ENCODE measurements at regions not wholly inside any gene's neighbourhood (a gene's known extent, or its start where the extent isn't known, plus 50 kb on each side); places are given as distances from the start of the nearest gene placed in this dataset.

DNA sequence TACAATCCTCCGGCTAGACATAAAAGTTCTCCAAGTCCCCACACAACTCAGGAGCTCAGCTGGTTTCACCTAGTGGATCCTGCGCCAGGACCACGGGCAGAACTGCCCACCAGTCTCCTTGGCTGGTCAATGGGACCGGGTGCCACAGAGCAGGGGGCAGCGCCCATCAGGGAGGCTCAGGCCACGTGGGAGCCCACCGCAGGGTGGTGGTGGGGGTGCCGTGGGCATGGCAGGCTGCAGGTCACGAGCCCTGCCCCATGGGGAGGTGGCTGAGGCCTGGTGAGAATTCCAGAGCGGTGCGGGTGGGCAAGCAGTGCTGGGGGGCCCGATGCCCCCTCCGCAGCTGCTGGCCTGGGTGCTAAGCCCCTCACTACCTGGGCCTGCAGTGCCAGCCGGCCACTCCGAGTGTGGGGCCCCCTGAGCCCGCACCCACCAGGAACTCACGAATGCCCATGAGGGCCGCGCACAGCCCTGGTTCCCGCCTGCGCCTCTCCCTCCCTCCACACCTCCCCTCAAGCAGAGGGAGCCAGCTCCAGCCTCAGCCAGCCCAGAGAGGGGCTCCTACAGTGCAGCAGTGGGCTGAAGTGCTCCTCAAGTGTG is 1091.9 kb upstream of the TENM4 start:
- DNase-seq, result no peak

DNA sequence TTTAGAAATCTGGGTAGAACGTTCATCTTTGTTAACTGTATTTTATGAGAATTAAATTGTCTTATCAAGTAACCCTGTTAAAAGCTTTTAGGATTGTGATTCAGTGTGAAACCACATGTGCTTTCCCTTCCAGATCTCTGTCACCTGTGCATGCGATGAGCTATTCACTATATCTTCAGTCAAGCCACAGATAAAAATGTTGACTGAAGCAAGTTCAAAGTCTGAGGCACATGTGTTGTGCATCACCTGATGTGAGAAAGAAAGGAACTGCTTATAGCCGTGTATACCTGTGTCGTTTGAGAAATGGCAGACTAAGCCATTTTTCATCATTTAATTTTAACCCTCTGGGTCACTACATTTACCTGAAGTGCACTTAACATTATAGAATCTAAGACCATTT is 1088.9 kb upstream of the TENM4 start:
- no peak for DNase-seq

DNA sequence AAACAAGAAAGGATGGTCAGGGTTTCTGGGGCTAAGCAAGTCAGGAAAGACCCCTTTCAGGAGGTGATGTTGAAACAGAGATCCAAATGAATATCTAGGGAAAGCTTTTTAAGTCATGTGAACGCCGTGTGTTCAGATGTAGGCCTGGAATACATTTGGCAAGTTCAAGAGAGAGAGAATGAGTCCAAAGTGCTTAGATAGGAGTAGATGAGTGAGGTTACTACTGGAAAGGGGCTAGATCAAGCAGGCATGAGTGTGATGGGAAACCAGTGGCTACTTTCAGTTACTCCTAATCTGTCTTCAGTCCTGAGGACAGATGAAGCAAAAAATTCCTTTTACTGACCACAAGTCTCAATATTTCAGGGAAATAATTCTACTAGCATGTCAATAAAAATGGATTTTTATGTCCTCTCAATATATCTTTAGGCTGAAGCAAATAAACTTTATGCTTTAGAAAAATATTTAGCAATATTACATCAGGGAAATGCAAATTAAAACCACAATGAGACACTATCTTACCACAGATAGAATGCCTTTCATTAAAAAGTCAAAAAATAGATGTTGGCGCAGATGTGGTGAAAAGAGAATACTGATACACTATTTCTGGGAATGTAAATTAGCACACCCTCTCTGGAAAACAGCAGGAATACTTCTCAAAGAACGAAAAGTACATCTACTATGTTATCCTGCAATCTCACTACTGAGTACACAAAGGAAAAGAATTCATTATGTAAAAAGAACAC is 1085.0 kb upstream of the TENM4 start:
- no peak for DNase-seq

DNA sequence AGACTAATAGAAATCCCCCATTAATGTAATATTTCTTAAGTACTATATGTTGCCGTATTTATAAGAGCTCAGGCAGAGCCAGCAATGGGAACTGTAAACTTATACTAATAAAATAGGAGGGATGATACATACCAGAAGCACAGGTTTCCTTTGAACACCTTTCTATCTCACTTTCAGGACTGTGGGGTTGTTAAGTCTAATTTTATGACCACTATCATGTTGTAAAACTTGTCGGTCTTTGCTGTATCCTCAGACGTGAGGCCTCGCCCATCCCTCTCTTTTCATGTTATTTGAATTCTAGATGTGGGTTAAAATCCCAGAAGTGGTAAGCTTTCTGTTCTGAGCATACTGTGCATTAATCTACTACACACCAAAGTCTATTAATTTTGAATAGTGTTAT is 1083.5 kb upstream of the TENM4 start:
- no peak for DNase-seq

DNA sequence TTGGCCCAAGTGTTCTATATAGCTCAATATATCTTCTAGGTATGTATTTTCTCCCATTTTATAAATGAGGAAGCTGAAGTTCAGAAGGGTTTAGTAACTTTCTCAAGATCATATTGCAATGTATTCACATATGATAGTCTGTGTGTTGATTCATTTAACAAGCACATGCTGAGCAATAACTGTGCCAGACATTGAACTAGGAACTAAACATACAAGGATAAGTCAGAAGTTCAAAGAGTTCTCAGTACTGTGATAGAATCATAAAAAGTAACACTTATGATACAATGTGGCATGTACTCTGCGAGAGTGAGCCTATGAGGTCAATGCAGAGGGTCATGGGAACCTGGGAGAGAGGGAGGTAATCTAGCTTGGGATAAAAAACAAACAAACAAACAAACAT is 1082.2 kb upstream of the TENM4 start:
- DNase-seq, result no peak

DNA sequence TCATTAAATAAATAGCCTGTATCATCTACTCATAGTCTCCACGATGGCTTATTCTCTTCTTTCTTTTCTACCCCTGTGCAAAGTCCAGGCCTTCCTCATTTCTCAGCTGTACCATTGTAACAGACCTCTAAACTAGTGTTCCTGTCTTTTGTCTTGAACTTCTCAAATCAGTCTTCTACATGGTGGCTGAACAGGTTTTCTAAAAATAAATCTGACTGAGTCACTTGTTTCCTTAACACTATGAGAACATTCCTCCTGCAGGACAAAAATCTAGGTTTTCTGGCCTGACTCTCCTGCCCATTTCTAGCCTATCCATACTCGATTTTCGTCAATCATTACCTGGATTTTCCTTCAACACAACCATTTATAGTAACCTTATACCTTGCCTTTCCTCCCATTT is 1080.8 kb upstream of the TENM4 start:
- DNase-seq, result no peak

DNA sequence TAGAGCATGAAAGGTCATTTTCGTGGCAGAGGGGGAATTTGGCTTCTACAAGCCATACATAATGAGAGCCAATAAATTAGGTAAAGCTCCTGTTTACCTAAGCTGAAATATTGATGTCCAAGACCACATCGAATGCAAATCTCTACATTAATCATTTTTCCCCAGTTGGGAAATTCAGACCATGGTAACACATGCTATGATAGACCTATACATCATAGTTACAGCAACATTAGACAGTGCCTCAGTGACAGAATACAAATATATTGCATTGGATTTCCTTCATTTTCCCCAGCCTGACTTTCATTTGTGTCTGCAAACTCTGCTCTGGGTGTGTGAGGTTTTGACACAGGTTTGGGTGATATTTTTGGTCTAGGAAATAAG is 1079.7 kb upstream of the TENM4 start:
- DNase-seq, result no peak

DNA sequence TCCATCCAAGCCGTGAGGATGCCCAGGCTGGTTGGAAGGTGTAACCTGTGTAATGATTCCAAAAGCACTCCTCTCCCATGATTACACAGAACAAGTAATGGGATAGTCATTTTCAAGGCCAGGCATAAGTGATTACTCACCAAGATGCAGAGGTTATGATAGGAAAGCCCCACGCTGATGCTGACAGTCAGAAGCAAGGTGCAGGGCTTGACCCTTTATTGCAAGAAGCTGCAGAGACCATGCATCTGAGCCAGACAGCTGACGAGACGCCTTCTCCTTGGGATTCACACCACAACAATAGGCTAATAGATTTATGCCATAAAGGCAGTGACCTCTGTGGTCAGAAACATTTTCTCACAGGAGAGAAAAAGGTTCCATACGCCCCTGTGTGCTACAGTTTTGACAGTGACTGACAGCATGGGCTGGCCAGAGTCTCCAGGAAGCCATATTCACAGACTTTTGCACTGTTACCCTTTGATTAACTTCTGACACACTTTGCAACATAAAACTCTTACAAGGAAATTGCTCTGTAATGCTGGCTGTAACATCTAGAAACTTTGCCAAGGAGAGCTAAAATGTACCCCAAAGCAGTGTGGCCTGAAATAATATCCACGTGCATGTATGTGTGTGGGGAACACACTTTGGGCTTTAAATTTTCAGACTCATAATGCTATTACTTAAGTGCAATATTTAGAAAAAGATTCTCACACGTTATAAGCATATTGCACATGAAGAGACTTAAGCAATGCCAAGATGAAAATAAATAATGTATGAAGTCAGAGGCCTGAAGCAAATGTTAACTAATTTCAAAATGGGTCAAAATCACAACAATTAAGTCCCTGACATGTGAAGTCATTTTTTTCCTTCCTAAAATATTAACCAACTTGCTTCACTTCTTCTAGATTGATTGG is 1079.0 kb upstream of the TENM4 start:
- no peak for DNase-seq

DNA sequence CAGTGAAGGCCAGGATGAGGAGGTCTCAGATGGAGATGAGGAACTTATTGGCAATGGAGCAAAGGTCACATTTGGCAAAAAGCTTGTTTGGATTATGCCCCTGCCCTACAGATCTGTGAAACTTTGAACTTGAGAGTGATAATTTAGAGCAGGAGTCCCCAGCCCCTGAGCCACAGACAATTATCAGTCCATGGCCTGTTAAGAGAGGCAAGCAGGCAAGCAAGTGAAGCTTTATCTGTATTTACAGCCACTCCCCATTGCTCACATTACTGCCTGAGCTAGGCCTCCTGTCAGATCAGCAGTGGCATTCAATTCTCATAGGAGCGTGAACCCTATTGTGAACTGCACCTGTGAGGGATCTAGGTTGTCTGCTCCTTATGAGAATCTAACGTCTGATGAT is 1076.9 kb upstream of the TENM4 start:
- DNase-seq, result no peak

DNA sequence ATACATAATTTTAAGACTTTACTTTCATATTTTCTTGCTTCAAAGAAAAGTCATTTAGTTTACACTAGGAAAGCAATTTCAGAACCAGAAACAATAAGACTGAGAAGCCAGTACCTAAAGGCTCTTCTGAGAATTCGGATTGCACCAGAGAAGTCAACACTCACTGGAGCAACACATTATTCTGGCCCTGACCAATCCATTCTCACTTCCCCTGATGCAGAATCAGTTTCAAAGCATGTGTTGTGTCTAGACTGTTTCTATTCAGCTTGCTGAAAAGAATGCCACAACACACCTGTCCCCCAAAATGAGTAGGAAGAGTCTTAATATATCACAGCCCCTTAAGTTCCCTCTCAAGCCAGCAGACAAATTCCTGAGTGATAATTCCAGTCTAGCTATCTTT is 1074.3 kb upstream of the TENM4 start:
- DNase-seq, result no peak

DNA sequence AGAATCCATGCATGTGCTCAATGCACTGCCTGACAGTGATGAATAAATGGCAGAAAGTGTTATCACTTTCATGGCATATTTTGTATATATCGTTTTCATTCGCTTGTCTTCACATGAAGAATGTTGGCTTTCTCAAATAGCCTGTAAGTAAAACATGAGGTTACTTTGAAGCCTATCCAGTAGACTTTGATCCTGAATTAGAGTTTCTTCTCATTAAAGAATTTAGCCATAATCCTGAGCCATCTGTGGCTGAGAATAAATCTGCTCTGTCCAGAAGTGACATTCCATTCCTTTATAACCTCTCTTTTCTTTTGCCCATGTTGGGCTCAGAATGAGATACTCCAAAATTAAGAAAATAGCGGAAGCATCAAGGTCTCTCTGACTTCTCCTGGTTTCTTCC is 1071.7 kb upstream of the TENM4 start:
- no peak for DNase-seq

DNA sequence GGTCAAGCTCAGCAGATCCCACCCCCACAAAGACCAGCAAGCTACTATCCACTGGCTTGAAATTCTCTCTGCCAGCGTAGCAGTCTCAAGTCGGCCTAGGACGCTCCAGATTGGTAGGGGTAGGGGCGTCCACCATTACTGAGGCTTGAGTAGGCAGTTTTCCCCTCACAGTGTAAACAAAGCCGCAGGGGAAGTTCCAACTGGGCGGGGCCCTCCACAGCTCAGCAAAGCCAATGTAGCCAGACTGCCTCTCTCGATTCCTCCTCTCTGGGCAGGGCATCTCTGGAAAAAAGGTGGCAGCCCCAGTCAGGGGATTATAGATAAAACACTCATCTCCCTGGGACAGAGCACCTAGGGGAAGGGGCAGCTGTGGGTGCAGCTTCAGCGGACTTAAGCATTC is 1064.9 kb upstream of the TENM4 start:
- no peak for DNase-seq

DNA sequence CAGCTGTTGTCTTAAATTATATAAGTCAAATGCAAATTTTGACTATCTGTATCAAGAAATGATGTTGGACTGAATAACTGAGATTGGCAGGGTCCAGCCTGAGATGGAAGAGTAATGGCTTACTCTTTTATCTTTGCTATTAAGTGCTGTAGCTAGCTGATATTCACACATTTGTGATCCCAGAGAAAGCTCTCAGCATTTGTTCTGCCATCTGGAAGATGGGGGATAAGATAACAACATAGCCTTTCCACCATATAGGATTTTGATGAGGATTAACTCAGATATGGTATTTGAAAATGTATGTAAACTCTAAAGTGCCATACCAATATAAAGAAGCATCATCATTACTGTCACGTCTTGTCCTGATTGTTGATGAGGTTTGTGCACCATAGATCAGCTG is 1063.2 kb upstream of the TENM4 start:
- DNase-seq, result no peak

DNA sequence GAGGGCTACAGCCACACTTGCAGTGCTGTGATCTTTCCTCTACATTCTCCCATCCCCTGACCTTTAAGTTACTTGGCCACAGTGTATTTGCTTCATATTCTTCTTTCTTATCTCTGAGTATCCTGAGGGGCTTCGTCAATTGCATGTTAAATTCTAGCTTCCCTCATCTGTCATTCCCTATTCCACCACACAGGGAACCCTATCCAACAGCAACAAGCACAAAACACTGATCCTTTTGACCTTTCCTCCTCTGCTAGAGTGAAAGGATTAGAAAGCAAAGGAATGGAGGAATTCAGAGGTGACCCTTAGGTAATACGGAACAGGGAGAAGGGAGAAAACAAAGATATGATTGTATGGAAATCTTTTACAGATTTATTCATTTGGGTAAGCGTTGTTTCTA is 1061.7 kb upstream of the TENM4 start:
- no peak for DNase-seq

DNA sequence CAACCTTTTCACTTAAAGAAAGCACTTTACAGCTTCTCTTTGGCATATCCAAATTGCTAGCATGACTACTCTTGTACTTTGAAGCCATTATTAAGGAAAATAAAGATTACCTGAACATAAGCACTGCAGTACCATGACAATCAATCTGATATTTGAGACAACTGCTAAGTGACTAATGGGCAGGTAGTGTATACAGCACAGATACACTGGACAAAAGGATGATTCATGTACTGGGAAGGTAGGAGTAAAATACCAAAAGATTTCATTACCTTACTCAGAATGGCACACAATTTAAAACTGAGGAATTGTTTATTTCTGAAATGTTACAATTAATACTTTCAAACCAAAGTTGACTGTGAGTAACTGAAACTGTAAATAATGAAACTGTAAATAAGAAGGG is 1054.3 kb upstream of the TENM4 start:
- no peak for DNase-seq

DNA sequence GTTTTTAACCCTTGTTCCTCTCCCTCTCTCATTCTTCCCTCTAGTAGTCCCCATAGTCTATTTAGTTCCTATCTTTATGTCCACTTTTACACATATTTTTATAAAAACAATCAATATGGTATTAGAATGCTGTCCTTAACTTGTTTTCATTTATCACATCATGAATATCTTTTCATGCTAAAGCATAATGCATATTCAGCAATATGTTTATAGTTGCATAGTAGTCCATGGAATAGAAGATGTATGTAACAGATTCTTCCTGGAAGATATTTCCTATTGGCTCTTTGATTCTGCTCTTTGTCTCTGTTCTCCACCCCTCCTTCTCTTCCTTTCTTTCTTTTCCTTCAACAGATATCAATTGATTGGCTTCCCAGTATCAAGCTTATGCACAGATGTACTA is 1047.1 kb upstream of the TENM4 start:
- no peak for DNase-seq

DNA sequence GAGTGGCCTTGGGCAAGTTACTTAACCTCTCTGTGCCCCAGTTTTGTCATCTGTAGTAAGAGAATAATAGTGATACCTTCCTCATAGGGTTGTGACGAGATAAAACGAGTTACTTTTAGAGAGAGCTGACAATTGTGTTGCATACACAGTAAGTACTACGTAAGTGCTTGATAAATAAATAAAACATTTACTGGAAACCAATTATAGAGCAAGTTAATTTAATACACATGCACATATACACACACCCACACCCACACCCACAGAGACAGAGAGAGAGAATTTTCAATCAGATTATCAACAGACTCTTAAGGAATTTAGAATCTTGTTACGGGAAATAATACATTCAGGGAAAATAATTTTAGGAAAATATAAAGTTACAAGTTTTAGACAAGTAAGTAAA is 1045.8 kb upstream of the TENM4 start:
- no peak for DNase-seq

DNA sequence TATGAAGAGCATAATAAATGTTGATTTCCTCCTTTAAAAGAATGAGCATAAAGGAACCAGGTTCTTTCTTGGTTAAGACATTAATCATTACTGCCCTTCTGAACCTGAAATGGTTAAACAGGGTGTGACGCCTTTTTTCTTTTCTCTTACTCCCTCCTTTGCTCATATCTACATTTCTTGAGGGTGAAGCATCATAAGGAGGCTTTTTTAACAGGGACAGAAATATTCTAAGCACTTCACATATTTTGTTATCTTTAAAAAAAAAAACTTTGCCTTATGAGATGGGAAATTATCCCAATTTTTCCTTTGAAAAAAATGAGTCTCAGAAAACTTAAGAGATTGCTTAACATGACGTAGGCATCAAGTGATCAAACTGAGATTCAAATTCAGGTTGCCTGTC is 1036.3 kb upstream of the TENM4 start:
- no peak for DNase-seq

DNA sequence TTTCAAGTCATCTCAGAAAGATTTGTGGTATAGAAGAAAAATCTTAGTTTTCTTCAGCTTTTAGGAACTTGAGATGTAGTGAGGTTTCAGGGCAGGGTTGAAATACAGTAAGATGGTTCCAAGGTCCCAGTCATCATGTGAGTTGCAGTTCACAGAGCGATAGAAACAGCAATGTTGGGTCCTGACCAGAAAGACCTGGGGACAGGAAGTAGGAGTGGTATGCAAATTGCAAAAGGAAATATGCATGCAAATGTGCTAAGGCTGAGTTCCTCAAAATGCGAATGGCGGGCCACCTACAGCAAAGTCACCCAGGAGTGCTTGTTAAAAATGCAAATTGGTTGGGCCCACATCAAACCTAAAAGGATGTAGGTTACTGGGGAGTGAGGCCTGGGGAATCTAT is 1032.7 kb upstream of the TENM4 start:
- DNase-seq, result no peak

DNA sequence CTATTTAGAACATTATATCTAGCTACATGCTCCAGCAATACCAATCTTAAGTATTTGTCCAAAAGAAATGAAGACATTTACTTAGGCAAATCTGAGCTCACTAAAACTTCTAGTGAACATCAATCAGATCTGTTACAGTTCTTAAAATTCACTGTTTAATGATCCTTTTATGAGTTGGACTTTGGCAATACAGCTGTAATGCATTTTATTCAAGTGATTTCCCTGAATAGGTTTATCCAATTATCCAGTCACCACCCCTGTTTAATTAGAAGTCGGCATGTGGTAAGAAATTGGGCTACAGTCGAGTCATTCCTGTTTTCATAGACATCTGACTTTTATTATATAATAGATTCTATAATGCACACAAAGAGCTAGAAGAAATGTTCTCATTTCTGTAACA is 1029.0 kb upstream of the TENM4 start:
- no peak for DNase-seq

DNA sequence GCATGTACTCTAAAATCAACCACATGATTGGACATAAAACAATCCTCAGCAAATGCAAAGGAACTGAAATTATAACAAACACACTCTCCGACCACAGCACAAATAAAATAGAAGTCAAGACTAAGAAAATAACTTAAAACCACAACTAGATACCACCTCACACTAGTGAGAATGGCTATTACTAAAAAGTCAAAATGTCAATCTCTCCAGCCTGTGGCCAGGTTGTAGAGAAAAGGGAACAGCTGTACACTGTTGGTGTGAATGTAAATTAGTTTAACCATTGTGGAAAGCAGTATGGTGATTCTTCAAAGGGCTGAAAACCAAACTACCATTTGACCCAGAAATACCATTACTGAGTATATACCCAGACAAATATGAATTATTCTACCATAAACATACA is 1025.7 kb upstream of the TENM4 start:
- no peak for DNase-seq

DNA sequence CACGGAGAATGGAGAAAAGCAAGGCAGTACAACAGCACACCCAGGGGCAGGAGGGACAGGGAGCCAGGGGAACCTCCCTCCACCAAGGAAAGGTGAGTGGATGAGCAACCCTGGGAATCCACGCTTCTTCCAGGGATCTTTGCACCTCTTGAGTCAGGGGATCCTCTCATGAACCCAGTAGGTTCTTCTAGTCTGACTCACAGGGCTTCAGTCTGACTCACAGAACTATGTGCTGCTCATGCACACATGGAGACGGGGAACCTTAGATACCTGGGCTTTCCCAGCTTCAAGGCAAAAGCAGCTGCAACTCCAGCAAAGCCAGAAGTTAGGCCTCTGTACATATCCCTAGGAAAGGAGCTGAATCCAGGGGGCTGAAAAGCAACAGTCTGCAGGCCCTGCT is 1021.4 kb upstream of the TENM4 start:
- no peak for DNase-seq

DNA sequence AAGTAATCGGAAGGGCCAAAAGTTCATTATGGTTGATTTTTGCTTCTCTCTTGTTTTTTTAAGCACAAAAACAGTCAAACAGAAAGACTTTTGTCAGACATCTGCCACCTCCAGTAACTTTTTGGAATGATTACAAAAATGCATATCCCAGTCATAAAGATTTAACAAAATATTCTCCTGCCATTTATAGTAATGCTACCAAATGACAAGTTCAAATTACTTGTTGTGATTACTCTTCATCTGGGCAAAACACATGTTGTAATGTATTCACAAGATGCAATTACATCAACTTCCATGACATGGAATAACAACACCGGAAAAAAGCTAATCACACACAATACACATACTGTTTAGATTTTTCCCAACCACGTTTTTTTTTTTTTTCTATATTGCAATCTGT is 1017.5 kb upstream of the TENM4 start:
- no peak for DNase-seq

DNA sequence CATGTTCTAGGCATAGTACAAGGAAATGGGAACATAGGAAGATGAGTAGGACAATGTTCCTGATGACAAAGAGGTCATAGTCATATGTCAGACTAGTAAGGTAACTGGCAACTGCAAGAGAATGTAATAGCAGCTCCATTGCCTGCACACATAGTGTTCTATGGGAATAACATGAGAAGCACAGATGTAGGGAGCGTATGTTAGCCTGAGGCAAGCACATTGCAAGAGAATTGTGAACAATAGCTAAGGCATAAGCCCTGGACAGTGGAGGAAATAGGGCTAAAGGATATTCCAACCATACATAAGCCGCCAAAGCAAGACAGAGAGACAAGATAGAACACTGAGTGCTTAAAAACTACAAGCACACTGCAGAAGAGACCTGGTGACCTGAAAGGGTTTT is 1017.0 kb upstream of the TENM4 start:
- no peak for DNase-seq
